ENCODE measurements at regions not wholly inside any gene's neighbourhood (a gene's known extent, or its start where the extent isn't known, plus 50 kb on each side); places are given as distances from the start of the nearest gene placed in this dataset.

GRCh38 chr6:40308533-40309306, 278.4 kb downstream of the LRFN2 start:
- Histone ChIP-seq H3K79me2 (ENCODE audit: control insufficient read depth, insufficient read depth, low read length) (no peaks in the 10 kb centered on the region), H3K9me1 (ENCODE audit: control insufficient read depth, extremely low read depth, insufficient read depth, low read length) (no peaks in the 10 kb centered on the region), H3K4me3 (ENCODE audit: control insufficient read depth in 2 of 3, extremely low read depth in 1 of 3, insufficient read depth in 2 of 3, low read depth in 1 of 3, low read length in 3 of 3) (no peak overlapping the region), H3K9ac (ENCODE audit: control insufficient read depth, extremely low read depth, insufficient read depth, low read length) (no peak overlapping the region), H2AFZ (ENCODE audit: control insufficient read depth, low read length) (no peak overlapping the region), H3K9me3 (ENCODE audit: control insufficient read depth, low read depth, low read length) (no peaks in the 10 kb centered on the region), H3K27ac (ENCODE audit: control insufficient read depth, insufficient read depth, low read length) (no peak overlapping the region), H3K4me2 (ENCODE audit: control insufficient read depth, extremely low read depth, insufficient read depth, low read depth, low read length) (no peak overlapping the region), H3K27me3 (ENCODE audit: control insufficient read depth, extremely low read depth, insufficient read depth, low read length) (no peaks in the 10 kb centered on the region), H3K4me1 (ENCODE audit: control insufficient read depth, extremely low read depth, insufficient read depth, low read length) (no peaks in the 10 kb centered on the region), H4K20me1 (ENCODE audit: control insufficient read depth, extremely low read depth, insufficient read depth, low read length) (no peaks in the 10 kb centered on the region), H3K36me3 (ENCODE audit: control insufficient read depth in 2 of 2, extremely low read depth in 1 of 2, insufficient read depth in 2 of 2, low read length in 2 of 2) (no peaks in the 10 kb centered on the region)
- no peak for DNase-seq (ENCODE audit: low read depth, low spot score)
- peak; percentile 66 for FAIRE-seq
- TF ChIP-seq CTCF (optimal IDR thresholded peaks at IDR 0.05 in 1 of 3, IDR thresholded peaks at IDR 0.05 in 1 of 3, conservative IDR thresholded peaks at IDR 0.05 in 1 of 3; ENCODE audit: extremely low read depth in 1 of 3, insufficient read depth in 2 of 3, low read length in 3 of 3), result peak; percentile 86 to 97 (median 90)
- no peak for TF ChIP-seq EZH2 (IDR thresholded peaks at IDR 0.05; ENCODE audit: low read length)
- dilution Hi-C loops (cut with MboI; ENCODE audit: extremely low pct_ligation_motif_present, low sequenced_read_pairs), result no loop called here

- Histone ChIP-seq H3K79me2 (ENCODE audit: control insufficient read depth, insufficient read depth, low read length) (no peaks in the 10 kb centered on the region), H3K27ac (ENCODE audit: control insufficient read depth, insufficient read depth, low read length) (no peak overlapping the region), H3K4me2 (ENCODE audit: control insufficient read depth, extremely low read depth, insufficient read depth, low read depth, low read length) (no peak overlapping the region), H3K4me3 (ENCODE audit: control insufficient read depth in 2 of 3, extremely low read depth in 1 of 3, insufficient read depth in 2 of 3, low read depth in 1 of 3, low read length in 3 of 3) (no peak overlapping the region), H3K9ac (ENCODE audit: control insufficient read depth, extremely low read depth, insufficient read depth, low read length) (no peak overlapping the region), H3K4me1 (ENCODE audit: control insufficient read depth, extremely low read depth, insufficient read depth, low read length) (no peaks in the 10 kb centered on the region), H3K9me1 (ENCODE audit: control insufficient read depth, extremely low read depth, insufficient read depth, low read length) (no peaks in the 10 kb centered on the region), H3K27me3 (ENCODE audit: control insufficient read depth, extremely low read depth, insufficient read depth, low read length) (no peaks in the 10 kb centered on the region), H2AFZ (ENCODE audit: control insufficient read depth, low read length) (no peak overlapping the region), H3K9me3 (ENCODE audit: control insufficient read depth, low read depth, low read length) (no peaks in the 10 kb centered on the region), H4K20me1 (ENCODE audit: control insufficient read depth, extremely low read depth, insufficient read depth, low read length) (no peaks in the 10 kb centered on the region), H3K36me3 (ENCODE audit: control insufficient read depth in 2 of 2, extremely low read depth in 1 of 2, insufficient read depth in 2 of 2, low read length in 2 of 2) (no peaks in the 10 kb centered on the region)
- FAIRE-seq (no peak), DNase-seq (ENCODE audit: low read depth, low spot score) (no peak)
- dilution Hi-C loops (cut with MboI; ENCODE audit: extremely low pct_ligation_motif_present, low sequenced_read_pairs), result no loop called here
- no peak for TF ChIP-seq EZH2 (IDR thresholded peaks at IDR 0.05; ENCODE audit: low read length)
- no peak for TF ChIP-seq CTCF (optimal IDR thresholded peaks at IDR 0.05 in 1 of 3, IDR thresholded peaks at IDR 0.05 in 1 of 3, conservative IDR thresholded peaks at IDR 0.05 in 1 of 3; ENCODE audit: extremely low read depth in 1 of 3, insufficient read depth in 2 of 3, low read length in 3 of 3)
These were observed 279.5 kb downstream of the LRFN2 start for GRCh38 chr6:40307712-40308111.

Measured in keratinocyte (primary cell).